Keratinocyte (primary cell): ENCODE measurements at regions not wholly inside any gene's neighbourhood (a gene's known extent, or its start where the extent isn't known, plus 50 kb on each side); places are given as distances from the start of the nearest gene placed in this dataset.

ENCODE experiments used
- DNase-seq: peaks from one replicate; pipeline ENCODE4 v3.0.0-alpha.2; 2011; ENCODE audit warnings: low read depth, missing footprints, low spot score
- FAIRE-seq: peaks from 2 replicates; lab custom pipeline; 2011; peaks lifted over from hg19 to GRCh38; lab: Jason Lieb, UNC
- H2AFZ ChIP-seq: 2 replicates; pipeline ENCODE4 v1.6.0; 2012; ENCODE audit warnings: low read length, control low read depth, inconsistent platforms; ENCODE audit not compliant: control insufficient read depth
- H3K27ac ChIP-seq: 2 replicates; pipeline ENCODE4 v1.5.1; 2011; ENCODE audit warnings: low read length; ENCODE audit not compliant: control insufficient read depth, insufficient read depth
- H3K27me3 ChIP-seq: 3 replicates; pipeline ENCODE4 v1.6.0; 2011; ENCODE audit warnings: low read length; ENCODE audit not compliant: control insufficient read depth, insufficient read depth; ENCODE audit errors: extremely low read depth
- H3K36me3 ChIP-seq, 2 experiments: 2 replicates in 1 of 2; 3 replicates in 1 of 2; pipeline ENCODE4 v1.5.1; 2011; ENCODE audit warnings: low read length in 2 of 2, mild to moderate bottlenecking in 1 of 2; ENCODE audit not compliant: control insufficient read depth in 2 of 2, insufficient read depth in 2 of 2; ENCODE audit errors: extremely low read depth in 1 of 2
- H3K4me1 ChIP-seq: 3 replicates; pipeline ENCODE4 v1.5.1; 2011; ENCODE audit warnings: low read length; ENCODE audit not compliant: control insufficient read depth, insufficient read depth; ENCODE audit errors: extremely low read depth
- H3K4me2 ChIP-seq: 3 replicates; pipeline ENCODE4 v1.6.0; 2011; ENCODE audit warnings: low read depth, low read length; ENCODE audit not compliant: control insufficient read depth, insufficient read depth; ENCODE audit errors: extremely low read depth
- H3K4me3 ChIP-seq, 3 experiments: fragments of 200-600 bp in 1 of 3; sonication (generic) in 1 of 3; 2 replicates in 2 of 3; 3 replicates in 1 of 3; pipeline ENCODE4 v1.5.1; 2011 to 2016; ENCODE audit warnings: low read length in 3 of 3, mild to moderate bottlenecking in 3 of 3, control low read depth in 2 of 3, inconsistent platforms in 1 of 3, low read depth in 1 of 3, mixed read lengths in 1 of 3, mixed run types in 1 of 3, moderate library complexity in 1 of 3; ENCODE audit not compliant: control insufficient read depth in 2 of 3, insufficient read depth in 2 of 3; ENCODE audit errors: extremely low read depth in 1 of 3
- H3K79me2 ChIP-seq: 2 replicates; pipeline ENCODE4 v1.6.0; 2012; ENCODE audit warnings: low read length; ENCODE audit not compliant: control insufficient read depth, insufficient read depth
- H3K9ac ChIP-seq: 3 replicates; pipeline ENCODE4 v1.6.0; 2011; ENCODE audit warnings: low read length; ENCODE audit not compliant: control insufficient read depth, insufficient read depth; ENCODE audit errors: extremely low read depth
- H3K9me1 ChIP-seq: 3 replicates; pipeline ENCODE4 v1.6.0; 2011; ENCODE audit warnings: low read length; ENCODE audit not compliant: control insufficient read depth, insufficient read depth; ENCODE audit errors: extremely low read depth
- H3K9me3 ChIP-seq: 2 replicates; pipeline ENCODE4 v1.5.1; 2012; ENCODE audit warnings: low read depth, low read length; ENCODE audit not compliant: control insufficient read depth
- H4K20me1 ChIP-seq: 3 replicates; pipeline ENCODE4 v1.6.0; 2011; ENCODE audit warnings: low read length; ENCODE audit not compliant: control insufficient read depth, insufficient read depth; ENCODE audit errors: extremely low read depth
- EZH2 ChIP-seq: IDR thresholded peaks from one replicate; pipeline ENCODE4 v1.6.1; 2012; ENCODE audit warnings: inconsistent platforms, mild to moderate bottlenecking, low read length, moderate library complexity
- dilution Hi-C: fragments of 300-500 bp; cut with MboI; formaldehyde crosslinking; loops from one replicate; pipeline ENCODE4 v1.7.0; 2020; ENCODE audit warnings: low sequenced_read_pairs; ENCODE audit not compliant: extremely low pct_ligation_motif_present
- TF ChIP-seq, protein P1 (sequence below), 3 experiments: IDR thresholded peaks in 1 of 3; conservative IDR thresholded peaks in 1 of 3; optimal IDR thresholded peaks in 1 of 3; 2 replicates in 2 of 3; 3 replicates in 1 of 3; pipeline versions ENCODE3 to v1.5.1; 2011; ENCODE audit warnings: low read length in 3 of 3, mild to moderate bottlenecking in 3 of 3, moderate library complexity in 2 of 3, control low read depth in 1 of 3, inconsistent platforms in 1 of 3; ENCODE audit not compliant: insufficient read depth in 2 of 3; ENCODE audit errors: extremely low read depth in 1 of 3

DNA sequence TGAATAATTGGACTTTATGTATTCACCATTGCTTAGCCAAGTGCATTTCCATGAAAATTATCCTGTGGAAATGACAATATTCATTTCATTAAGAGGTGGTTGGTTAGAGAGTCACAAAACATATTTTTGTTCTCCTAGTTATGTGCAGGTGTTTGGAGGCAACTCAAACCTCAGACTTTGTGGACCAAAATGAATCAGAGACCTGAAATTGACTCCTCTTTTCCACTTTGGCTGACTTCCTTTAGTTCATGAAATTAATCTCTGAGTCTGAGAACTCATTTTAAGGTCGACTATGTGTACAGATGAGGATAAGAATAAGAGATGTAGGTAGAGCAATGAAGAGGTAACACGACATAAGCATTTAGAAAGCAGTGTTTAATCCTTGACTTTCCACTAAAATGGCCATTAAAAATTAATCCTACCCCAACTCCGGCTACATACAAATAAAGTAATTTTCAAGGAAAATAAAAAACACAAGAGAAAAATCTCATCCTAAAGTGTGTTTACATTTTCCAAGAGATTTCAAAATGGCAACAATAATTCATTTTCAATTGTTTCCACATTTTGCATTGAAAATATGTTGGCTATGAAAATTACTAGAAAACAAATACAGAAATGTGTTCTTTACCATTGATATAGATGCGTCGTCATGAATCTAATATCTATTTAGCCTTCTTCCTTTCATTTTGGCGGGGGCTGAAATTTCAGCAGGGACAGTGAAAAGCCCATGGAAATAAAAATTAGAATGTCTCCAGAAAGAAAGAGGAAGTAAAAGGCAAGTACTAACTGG is 185.4 kb upstream of the CSNK1A1L start:
- no peak overlapping the region for H3K9ac ChIP-seq
- H3K36me3 ChIP-seq = no peaks in the 10 kb centered on the region
- no peak overlapping the region for H3K4me3 ChIP-seq
- no peaks in the 10 kb centered on the region for H3K27me3 ChIP-seq
- no peaks in the 10 kb centered on the region for H4K20me1 ChIP-seq
- peak; percentile 29 for FAIRE-seq
- no peak for DNase-seq
- H3K4me2 ChIP-seq = no peak overlapping the region
- H3K4me1 ChIP-seq = peaks cover 7% of the 10 kb centered on the region
- no peaks in the 10 kb centered on the region for H3K9me3 ChIP-seq
- H2AFZ ChIP-seq = no peak overlapping the region
- no peak overlapping the region for H3K27ac ChIP-seq
- dilution Hi-C loops = no loop called here
- H3K9me1 ChIP-seq = no peaks in the 10 kb centered on the region
- TF ChIP-seq, protein P1, sequence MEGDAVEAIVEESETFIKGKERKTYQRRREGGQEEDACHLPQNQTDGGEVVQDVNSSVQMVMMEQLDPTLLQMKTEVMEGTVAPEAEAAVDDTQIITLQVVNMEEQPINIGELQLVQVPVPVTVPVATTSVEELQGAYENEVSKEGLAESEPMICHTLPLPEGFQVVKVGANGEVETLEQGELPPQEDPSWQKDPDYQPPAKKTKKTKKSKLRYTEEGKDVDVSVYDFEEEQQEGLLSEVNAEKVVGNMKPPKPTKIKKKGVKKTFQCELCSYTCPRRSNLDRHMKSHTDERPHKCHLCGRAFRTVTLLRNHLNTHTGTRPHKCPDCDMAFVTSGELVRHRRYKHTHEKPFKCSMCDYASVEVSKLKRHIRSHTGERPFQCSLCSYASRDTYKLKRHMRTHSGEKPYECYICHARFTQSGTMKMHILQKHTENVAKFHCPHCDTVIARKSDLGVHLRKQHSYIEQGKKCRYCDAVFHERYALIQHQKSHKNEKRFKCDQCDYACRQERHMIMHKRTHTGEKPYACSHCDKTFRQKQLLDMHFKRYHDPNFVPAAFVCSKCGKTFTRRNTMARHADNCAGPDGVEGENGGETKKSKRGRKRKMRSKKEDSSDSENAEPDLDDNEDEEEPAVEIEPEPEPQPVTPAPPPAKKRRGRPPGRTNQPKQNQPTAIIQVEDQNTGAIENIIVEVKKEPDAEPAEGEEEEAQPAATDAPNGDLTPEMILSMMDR (optimal IDR thresholded peaks at IDR 0.05 in 1 of 3, IDR thresholded peaks at IDR 0.05 in 1 of 3, conservative IDR thresholded peaks at IDR 0.05 in 1 of 3; ENCODE audit: extremely low read depth in 1 of 3, insufficient read depth in 2 of 3, low read length in 3 of 3) = no peak
- TF ChIP-seq EZH2 = no peak
- no peaks in the 10 kb centered on the region for H3K79me2 ChIP-seq

- Histone ChIP-seq H3K36me3 (no peaks in the 10 kb centered on the region), H4K20me1 (no peaks in the 10 kb centered on the region), H2AFZ (no peak overlapping the region), H3K4me2 (no peak overlapping the region), H3K4me3 (no peak overlapping the region), H3K9me3 (no peaks in the 10 kb centered on the region), H3K9me1 (no peaks in the 10 kb centered on the region), H3K27ac (no peak overlapping the region), H3K4me1 (no peaks in the 10 kb centered on the region), H3K9ac (no peak overlapping the region), H3K79me2 (no peaks in the 10 kb centered on the region), H3K27me3 (no peaks in the 10 kb centered on the region)
- dilution Hi-C loops = no loop called here
- no peak for TF ChIP-seq EZH2
- TF ChIP-seq, protein P1 (optimal IDR thresholded peaks at IDR 0.05 in 1 of 3, IDR thresholded peaks at IDR 0.05 in 1 of 3, conservative IDR thresholded peaks at IDR 0.05 in 1 of 3; ENCODE audit: extremely low read depth in 1 of 3, insufficient read depth in 2 of 3, low read length in 3 of 3) = no peak
- FAIRE-seq = no peak
- no peak for DNase-seq
Measured at GRCh38 chr13:37289212-37289935, 183.9 kb upstream of the CSNK1A1L start.
